Fibroblast of villous mesenchyme (primary cell): ENCODE measurements at regions not wholly inside any gene's neighbourhood (a gene's known extent, or its start where the extent isn't known, plus 50 kb on each side); places are given as distances from the start of the nearest gene placed in this dataset.

Source experiments
- DNase-seq: peaks from one replicate; pipeline ENCODE4 v3.0.0-alpha.2; 2010; ENCODE audit warnings: low read depth
- H3K4me3 ChIP-seq: 2 replicates; pipeline ENCODE4 v1.5.1; 2011; ENCODE audit warnings: low read depth, mild to moderate bottlenecking, low read length
- TF ChIP-seq, protein P1 (sequence below): IDR thresholded peaks from 2 replicates; pipeline ENCODE4 v1.5.1; 2012; ENCODE audit warnings: low read depth, mild to moderate bottlenecking, low read length; ENCODE audit not compliant: insufficient read depth

DNA sequence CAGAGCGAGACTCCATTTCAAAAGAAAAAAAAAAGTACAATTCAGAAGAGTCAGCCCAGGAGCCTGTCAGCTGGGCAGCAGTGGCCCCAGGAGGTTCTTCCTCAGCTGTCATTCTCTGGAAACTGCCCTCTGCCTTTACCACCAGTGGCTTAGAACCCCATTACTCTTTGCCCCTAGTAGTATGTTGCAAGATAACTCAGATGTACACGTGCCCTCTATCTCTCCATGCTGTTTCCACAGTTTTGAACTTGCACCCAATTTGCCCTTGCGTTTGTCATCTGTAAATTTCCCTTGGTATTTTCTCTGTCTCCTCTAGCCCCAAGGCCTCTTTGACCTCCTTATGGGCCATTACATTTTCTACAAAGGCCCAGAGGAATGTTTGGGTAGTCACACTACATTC is 56.7 kb upstream of the PRKAR2B start:
- H3K4me3 ChIP-seq, result no peak overlapping the region
- TF ChIP-seq, protein P1, sequence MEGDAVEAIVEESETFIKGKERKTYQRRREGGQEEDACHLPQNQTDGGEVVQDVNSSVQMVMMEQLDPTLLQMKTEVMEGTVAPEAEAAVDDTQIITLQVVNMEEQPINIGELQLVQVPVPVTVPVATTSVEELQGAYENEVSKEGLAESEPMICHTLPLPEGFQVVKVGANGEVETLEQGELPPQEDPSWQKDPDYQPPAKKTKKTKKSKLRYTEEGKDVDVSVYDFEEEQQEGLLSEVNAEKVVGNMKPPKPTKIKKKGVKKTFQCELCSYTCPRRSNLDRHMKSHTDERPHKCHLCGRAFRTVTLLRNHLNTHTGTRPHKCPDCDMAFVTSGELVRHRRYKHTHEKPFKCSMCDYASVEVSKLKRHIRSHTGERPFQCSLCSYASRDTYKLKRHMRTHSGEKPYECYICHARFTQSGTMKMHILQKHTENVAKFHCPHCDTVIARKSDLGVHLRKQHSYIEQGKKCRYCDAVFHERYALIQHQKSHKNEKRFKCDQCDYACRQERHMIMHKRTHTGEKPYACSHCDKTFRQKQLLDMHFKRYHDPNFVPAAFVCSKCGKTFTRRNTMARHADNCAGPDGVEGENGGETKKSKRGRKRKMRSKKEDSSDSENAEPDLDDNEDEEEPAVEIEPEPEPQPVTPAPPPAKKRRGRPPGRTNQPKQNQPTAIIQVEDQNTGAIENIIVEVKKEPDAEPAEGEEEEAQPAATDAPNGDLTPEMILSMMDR, result no peak
- DNase-seq, result no peak

DNA sequence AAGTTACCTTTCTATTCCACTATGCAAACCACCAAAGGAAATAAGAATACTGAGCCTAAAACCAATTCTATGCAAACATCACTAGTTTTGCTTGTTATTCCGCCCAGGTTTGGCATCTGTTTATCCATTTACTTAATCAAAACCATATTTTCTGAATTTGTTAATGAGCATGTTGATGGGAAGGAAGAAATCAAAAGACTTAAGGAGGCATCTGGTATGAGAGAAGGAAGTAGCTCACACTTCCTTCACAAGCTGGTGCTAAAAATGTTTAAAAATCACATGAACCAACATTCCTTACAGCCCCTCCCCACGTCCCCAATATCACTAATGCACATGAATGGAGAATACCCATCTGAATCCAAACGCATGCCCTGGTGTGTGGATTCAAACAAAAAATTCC is 52.0 kb upstream of the PRKAR2B start:
- H3K4me3 ChIP-seq, result no peak overlapping the region
- DNase-seq, result no peak
- TF ChIP-seq, protein P1, result no peak
